22Rv1 (cell line): ENCODE measurements at regions not wholly inside any gene's neighbourhood (a gene's known extent, or its start where the extent isn't known, plus 50 kb on each side); places are given as distances from the start of the nearest gene placed in this dataset.
"Not testable (repeated sequence)": the region's sequence is repeated elsewhere in the genome, so short reads cannot be mapped to it uniquely, and the experiment has no call there.

Experiments used
- CTCF ChIP-seq: fragments of 450-650 bp; IDR thresholded peaks from 2 replicates; pipeline ENCODE4 v1.5.1; 2017; ENCODE audit warnings: mild to moderate bottlenecking
- ZFX ChIP-seq: fragments of 450-650 bp; IDR thresholded peaks from 2 replicates; pipeline ENCODE4 v1.6.1; 2017; ENCODE audit warnings: antibody characterized with exemption, borderline replicate concordance

GRCh38 chr3:77756397-77756975, 716.6 kb downstream of the ROBO2 start:
- TF ChIP-seq CTCF, ZFX: not testable (repeated sequence)
